GM12872 (cell line): ENCODE measurements at regions not wholly inside any gene's neighbourhood (a gene's known extent, or its start where the extent isn't known, plus 50 kb on each side); places are given as distances from the start of the nearest gene placed in this dataset.

Source experiments
- TF ChIP-seq, protein P1 (sequence below): IDR thresholded peaks from 3 replicates; pipeline ENCODE4 v1.5.1; 2011; ENCODE audit warnings: low read depth, mild to moderate bottlenecking, low read length, moderate library complexity; ENCODE audit not compliant: insufficient read depth

DNA sequence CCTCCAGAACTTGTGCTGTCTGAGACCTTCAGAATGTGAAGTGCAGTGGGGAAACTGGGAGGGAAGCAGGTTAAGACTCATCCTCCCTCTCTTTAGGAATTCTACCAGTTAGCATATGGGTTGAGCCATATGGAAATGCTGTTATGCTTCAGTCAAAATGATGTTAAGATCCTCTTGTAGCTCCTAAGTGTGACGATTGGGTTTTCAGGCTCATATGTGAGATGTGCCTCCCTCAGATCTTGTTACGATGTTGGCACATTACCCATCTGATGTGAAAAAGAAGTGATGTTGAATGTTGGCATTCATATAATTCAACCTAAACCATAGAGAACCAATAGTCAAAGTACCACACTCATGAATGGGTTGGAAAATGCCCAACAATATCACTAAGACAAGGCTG lies 67.8 kb upstream of the IPO5 start:
- TF ChIP-seq, protein P1, sequence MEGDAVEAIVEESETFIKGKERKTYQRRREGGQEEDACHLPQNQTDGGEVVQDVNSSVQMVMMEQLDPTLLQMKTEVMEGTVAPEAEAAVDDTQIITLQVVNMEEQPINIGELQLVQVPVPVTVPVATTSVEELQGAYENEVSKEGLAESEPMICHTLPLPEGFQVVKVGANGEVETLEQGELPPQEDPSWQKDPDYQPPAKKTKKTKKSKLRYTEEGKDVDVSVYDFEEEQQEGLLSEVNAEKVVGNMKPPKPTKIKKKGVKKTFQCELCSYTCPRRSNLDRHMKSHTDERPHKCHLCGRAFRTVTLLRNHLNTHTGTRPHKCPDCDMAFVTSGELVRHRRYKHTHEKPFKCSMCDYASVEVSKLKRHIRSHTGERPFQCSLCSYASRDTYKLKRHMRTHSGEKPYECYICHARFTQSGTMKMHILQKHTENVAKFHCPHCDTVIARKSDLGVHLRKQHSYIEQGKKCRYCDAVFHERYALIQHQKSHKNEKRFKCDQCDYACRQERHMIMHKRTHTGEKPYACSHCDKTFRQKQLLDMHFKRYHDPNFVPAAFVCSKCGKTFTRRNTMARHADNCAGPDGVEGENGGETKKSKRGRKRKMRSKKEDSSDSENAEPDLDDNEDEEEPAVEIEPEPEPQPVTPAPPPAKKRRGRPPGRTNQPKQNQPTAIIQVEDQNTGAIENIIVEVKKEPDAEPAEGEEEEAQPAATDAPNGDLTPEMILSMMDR: no peak

DNA sequence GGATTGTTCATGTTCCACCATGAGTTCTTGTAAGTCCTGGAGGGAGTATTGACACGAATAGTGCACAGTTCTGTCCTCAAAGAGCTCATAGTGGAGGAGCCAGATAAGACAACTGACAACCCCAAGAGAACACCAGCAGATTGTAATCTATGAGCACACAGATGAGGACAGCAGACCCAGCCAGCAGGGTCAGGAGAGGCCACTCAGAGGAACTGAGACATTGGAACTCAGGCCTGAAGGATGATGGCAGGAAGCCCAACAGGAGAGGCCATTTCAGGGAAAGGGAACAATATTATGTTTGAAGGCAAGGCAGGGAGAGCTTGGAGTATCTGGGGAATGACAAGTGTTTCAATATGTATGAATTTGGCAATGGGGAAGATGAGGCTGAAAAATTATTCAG lies 63.7 kb upstream of the IPO5 start:
- TF ChIP-seq, protein P1: no peak

DNA sequence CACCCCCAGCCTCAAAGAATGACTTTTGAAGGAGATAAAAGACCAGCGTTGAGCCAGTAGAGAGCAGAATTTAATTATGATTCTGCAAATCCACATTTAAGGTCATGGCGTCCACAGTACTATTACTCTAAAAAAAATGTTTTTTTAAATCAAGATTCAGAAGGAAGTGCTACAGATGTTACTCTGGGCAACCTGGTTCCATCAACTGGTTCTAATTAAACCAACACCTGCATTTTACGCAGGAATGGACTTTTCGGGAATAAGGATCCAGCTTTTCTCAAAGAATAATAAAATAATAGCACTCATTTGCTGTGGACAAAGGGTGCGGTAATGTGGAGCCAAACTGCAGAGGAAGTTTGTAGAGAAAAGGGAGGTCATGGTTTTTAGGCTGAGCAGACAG lies 62.9 kb upstream of the IPO5 start:
- TF ChIP-seq, protein P1: no peak

DNA sequence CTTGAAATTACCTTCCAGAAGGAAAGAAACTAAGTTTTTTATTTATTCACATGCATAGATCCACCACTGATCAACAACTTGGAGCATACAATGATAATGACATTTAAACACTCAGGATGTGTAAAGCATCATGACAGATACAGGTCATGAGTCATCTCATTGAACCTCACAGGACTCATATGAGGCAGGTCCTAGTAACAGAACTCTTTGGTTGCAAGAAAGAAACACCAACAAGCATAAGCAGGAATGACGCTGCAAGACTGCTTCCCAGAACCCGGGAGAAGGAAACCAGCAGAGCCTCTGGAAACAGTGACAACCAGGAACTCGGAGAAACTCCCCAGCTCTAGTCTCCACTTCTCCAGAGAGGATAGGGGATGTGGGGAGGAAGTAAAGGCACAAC lies 60.8 kb upstream of the IPO5 start:
- TF ChIP-seq, protein P1: no peak

DNA sequence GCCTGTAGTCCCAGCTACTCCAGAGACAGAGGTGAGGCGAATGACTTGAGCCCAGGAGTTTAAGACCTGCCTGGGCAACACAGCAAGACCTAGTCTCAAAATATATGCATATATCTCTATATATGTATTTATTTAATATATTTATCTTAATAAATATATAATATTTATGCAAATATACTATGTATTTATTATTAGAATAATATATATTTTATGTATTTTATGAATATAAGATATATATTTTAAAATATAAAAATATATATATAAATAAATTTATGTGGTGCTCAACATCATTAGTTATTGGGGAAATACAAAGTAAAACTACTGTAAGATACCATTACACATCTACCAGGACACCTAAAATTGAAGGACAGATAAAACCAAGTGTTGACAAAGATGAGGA lies 58.1 kb upstream of the IPO5 start:
- TF ChIP-seq, protein P1: no peak

DNA sequence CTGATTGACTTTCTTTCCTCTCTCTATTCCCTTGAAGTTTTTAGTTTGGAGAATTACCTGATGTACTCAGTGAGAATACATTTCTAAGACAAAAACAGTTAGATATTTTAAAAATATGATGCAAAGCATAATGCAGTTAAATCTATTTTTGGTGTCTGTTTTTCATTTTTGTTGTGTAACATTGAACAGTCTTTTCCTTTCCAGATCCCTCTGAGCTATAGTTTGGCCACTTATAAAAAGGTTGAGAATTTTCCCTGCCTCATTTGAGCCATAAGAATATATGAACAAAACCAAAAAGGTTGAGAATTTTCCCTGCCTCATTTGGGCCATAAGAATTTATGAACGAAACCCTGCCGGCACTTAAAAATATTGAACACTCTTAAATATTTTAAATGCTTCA lies 57.0 kb upstream of the IPO5 start:
- TF ChIP-seq, protein P1: no peak

DNA sequence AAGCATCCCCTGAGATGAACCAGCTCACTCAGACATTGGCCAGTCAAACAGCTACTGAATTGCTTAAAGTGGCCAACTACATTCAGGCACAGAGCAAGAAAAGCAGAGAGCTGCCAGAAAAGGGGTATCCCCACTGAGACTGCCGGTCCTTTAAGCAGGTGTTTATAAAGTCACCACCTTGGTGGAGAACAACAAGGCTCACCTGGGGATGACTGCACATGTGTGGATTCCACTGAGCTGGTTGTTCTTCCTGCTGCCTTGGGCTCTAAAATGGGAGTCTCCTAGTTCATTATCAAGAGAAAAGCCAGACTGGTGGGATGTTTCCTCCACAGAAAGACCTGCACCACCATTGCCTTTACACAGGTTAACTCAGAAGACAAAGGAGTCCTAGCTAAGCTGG lies 51.8 kb upstream of the IPO5 start:
- TF ChIP-seq, protein P1: no peak
